HUES48 (cell line): ENCODE measurements at regions not wholly inside any gene's neighbourhood (a gene's known extent, or its start where the extent isn't known, plus 50 kb on each side); places are given as distances from the start of the nearest gene placed in this dataset.
"Not testable (repeated sequence)": the region's sequence is repeated elsewhere in the genome, so short reads cannot be mapped to it uniquely, and the experiment has no call there.

Experiments
- H3K27ac ChIP-seq: one replicate; pipeline ENCODE4 v1.7.0; 2013; ENCODE audit warnings: low read depth, low read length, inconsistent platforms
- H3K27me3 ChIP-seq: 2 replicates; pipeline ENCODE4 v1.6.1; 2013; ENCODE audit warnings: mild to moderate bottlenecking, low read length; ENCODE audit not compliant: control insufficient read depth, insufficient read depth
- H3K36me3 ChIP-seq: 2 replicates; pipeline ENCODE4 v1.6.1; 2013; ENCODE audit warnings: low read length; ENCODE audit not compliant: control insufficient read depth, insufficient read depth
- H3K4me1 ChIP-seq: 2 replicates; pipeline ENCODE4 v1.6.1; 2013; ENCODE audit warnings: mild to moderate bottlenecking, low read length; ENCODE audit not compliant: control insufficient read depth, insufficient read depth
- H3K4me3 ChIP-seq: 2 replicates; pipeline ENCODE4 v1.5.1; 2013; ENCODE audit warnings: mild to moderate bottlenecking, low read depth, low read length
- H3K9ac ChIP-seq: 2 replicates; pipeline ENCODE4 v1.6.1; 2013; ENCODE audit warnings: mild to moderate bottlenecking, low read depth, low read length, moderate library complexity
- H3K9me3 ChIP-seq: 2 replicates; pipeline ENCODE4 v1.6.1; 2013; ENCODE audit warnings: low read length; ENCODE audit not compliant: control insufficient read depth, insufficient read depth

GRCh38 chr16:77037696-77038347 is 153.2 kb upstream of the MON1B start:
- Histone ChIP-seq H3K27ac (no peak overlapping the region), H3K36me3 (no peaks in the 10 kb centered on the region), H3K9ac (no peak overlapping the region), H3K4me1 (no peaks in the 10 kb centered on the region), H3K27me3 (no peaks in the 10 kb centered on the region), H3K9me3 (no peaks in the 10 kb centered on the region), H3K4me3 (no peak overlapping the region)

DNA sequence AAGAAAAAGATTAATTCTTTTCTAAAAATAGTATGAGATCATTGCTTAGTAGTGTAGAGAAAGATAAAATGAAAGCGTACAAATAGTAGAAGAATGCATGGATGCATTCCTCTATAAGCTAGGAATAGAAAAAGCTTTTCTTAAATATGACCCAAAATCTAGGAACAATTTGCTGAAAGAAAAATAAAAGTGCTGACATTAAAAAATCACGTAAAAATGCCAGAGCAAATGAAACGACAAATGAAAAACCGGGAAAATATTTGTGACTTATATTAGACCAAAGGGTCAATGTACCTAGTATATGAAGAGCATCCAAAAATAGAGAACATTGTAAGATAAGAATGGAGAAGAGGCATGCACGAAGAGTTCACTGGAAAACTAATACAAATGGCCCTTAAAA is 149.5 kb upstream of the MON1B start:
- Histone ChIP-seq H3K36me3 (no peaks in the 10 kb centered on the region), H3K4me3 (no peak overlapping the region), H3K27ac (no peak overlapping the region), H3K27me3 (no peaks in the 10 kb centered on the region), H3K9ac (no peak overlapping the region), H3K4me1 (no peaks in the 10 kb centered on the region), H3K9me3 (no peaks in the 10 kb centered on the region)

- H3K36me3 ChIP-seq = no peaks in the 10 kb centered on the region
- no peaks in the 10 kb centered on the region for H3K4me1 ChIP-seq
- no peaks in the 10 kb centered on the region for H3K9me3 ChIP-seq
- no peak overlapping the region for H3K27ac ChIP-seq
- H3K27me3 ChIP-seq = no peaks in the 10 kb centered on the region
- H3K9ac ChIP-seq = no peak overlapping the region
- no peak overlapping the region for H3K4me3 ChIP-seq
These were observed 147.9 kb upstream of the MON1B start for GRCh38 chr16:77043076-77043475.

DNA sequence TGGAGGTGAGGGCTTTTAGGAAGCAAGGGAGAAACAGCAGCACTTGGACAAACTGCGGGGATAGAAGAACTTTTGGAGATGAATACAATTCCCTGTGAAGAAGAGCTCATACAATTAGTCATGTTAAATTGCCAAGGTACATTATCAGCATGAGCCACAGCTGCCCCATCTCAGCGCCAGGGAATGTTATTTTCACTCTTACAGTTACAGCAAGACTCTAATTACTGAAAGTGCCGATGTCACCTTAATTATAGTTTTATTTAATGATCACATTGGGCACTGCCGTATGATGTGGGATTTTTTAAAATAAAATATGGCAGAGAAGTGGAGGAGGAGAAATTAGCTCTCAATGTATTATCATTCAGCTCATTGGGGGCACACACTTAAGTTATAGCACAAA is 144.8 kb upstream of the MON1B start:
- Histone ChIP-seq H3K4me3 (no peak overlapping the region), H3K9ac (no peak overlapping the region), H3K9me3 (no peaks in the 10 kb centered on the region), H3K27me3 (no peaks in the 10 kb centered on the region), H3K36me3 (no peaks in the 10 kb centered on the region), H3K4me1 (no peaks in the 10 kb centered on the region), H3K27ac (no peak overlapping the region)

DNA sequence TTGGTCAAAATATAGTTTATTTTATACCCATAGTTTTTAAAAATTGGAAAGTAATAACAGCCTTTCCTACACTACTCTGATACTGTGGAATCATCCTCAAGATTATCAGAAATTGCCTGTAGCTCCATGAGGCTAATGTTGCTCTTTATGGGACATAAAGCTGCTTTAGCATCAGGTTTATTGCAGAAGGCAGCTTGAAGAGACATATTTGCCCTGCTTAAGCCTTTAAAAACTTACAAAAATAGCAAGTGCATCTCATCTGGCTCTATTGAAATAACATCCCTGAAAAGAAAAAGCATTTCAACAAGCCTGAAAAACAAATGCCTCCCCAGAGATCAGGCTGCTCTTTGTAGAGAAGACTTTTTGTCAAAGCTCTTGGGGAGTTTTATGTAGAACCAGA is 142.9 kb upstream of the MON1B start:
- H3K27ac ChIP-seq = no peak overlapping the region
- no peaks in the 10 kb centered on the region for H3K27me3 ChIP-seq
- no peak overlapping the region for H3K9ac ChIP-seq
- no peak overlapping the region for H3K4me3 ChIP-seq
- no peaks in the 10 kb centered on the region for H3K36me3 ChIP-seq
- no peaks in the 10 kb centered on the region for H3K4me1 ChIP-seq
- H3K9me3 ChIP-seq = no peaks in the 10 kb centered on the region

GRCh38 chr16:77049577-77049976 is 141.4 kb upstream of the MON1B start:
- no peak overlapping the region for H3K9ac ChIP-seq
- no peaks in the 10 kb centered on the region for H3K4me1 ChIP-seq
- H3K9me3 ChIP-seq = no peaks in the 10 kb centered on the region

DNA sequence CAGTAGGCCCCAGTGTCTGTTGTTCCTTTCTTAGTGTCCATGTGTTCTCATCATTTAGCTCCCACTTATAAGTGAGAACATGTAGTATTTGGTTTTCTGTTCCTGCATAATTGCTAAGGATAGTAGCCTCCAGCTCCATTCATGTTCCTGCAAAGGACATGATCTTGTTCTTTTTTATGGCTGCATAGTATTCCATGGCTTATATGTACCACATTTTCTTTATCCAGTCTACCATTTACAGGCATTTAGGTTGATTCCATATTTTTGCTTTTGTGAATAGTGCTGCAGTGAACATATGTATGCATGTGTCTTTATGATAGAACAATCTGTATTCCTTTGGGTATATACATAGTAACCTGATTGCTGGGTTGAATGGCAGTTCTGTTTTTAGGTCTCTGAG is 134.4 kb upstream of the MON1B start:
- not testable (repeated sequence) for H3K9me3 ChIP-seq, H3K27ac ChIP-seq, H3K9ac ChIP-seq, H3K4me3 ChIP-seq, H3K27me3 ChIP-seq, H3K36me3 ChIP-seq, H3K4me1 ChIP-seq

More at GRCh38 chr16:77049577-77049976, 141.4 kb upstream of the MON1B start:
- H3K4me3 ChIP-seq = no peak overlapping the region
- no peak overlapping the region for H3K27ac ChIP-seq
- H3K36me3 ChIP-seq = no peaks in the 10 kb centered on the region
- H3K27me3 ChIP-seq = no peaks in the 10 kb centered on the region

- Histone ChIP-seq H3K27me3 (no peaks in the 10 kb centered on the region), H3K27ac (no peak overlapping the region), H3K9ac (no peak overlapping the region), H3K4me3 (no peak overlapping the region), H3K4me1 (no peaks in the 10 kb centered on the region), H3K9me3 (no peaks in the 10 kb centered on the region), H3K36me3 (no peaks in the 10 kb centered on the region)
These were observed 133.7 kb upstream of the MON1B start for GRCh38 chr16:77057161-77057774.

DNA sequence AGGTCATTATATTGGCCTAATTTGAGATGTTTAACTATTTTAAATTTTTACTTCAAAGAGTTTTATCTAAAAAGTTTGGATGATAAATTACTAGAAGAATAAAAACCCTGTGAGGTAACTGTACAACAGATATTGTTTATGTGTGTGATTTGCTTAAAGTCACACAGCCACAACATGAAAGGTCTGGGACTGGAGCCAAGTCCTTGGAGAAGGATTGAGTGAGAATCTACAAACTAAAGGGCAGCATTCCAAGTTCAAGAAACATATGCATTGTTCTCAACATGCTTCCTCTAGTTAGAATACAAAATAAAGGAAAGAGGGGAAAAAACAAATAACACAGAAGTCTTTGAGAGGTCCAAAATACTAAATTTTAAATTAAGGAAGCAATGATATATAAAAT is 131.5 kb upstream of the MON1B start:
- Histone ChIP-seq H3K9ac (no peak overlapping the region), H3K36me3 (no peaks in the 10 kb centered on the region), H3K27me3 (no peaks in the 10 kb centered on the region), H3K27ac (no peak overlapping the region), H3K4me3 (no peak overlapping the region), H3K9me3 (no peaks in the 10 kb centered on the region), H3K4me1 (peaks cover 7% of the 10 kb centered on the region)

- Histone ChIP-seq H3K9ac (no peak overlapping the region), H3K36me3 (no peaks in the 10 kb centered on the region), H3K4me1 (peaks cover 7% of the 10 kb centered on the region), H3K9me3 (no peaks in the 10 kb centered on the region), H3K27ac (no peak overlapping the region), H3K27me3 (no peaks in the 10 kb centered on the region), H3K4me3 (no peak overlapping the region)
These were observed 130.4 kb upstream of the MON1B start for GRCh38 chr16:77060614-77061013.

DNA sequence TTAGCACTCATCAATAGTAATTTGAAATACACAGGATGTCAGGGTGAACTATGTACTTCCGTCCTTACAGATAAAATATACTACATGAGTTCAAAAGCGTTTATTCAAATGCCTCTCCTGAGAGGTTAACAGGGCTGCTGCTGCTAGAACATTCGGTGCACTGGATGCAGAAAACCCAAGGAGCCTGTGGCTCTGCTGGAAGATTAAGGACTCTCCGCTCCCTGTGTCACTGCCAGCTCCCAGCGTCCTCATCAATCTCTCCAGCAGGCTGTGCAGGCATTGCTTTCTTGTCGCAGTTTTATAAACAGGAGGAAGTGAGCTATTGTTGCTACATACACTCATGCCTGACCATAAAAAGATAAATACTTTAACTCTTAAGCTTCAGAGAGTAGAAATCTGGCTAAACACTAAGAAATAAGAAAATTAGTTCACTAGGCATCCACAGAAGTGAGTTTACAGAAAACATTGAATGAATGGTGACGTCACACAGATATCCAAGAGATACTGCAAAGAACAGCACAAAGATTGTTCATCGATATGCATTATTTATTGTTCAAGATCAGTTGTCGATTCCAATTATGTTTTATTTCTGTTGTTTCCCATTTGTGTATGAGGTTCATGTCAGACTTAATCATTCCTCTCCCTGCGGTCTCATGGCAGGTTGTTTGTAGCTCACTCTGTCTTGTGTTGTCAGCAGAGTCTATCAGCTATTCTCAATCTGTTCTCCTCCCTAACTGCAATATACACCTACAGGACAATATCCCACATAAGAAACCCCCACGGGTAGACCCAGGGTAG is 127.9 kb upstream of the MON1B start:
- Histone ChIP-seq H3K36me3 (no peaks in the 10 kb centered on the region), H3K4me1 (peaks cover 7% of the 10 kb centered on the region), H3K4me3 (no peak overlapping the region), H3K27me3 (no peaks in the 10 kb centered on the region), H3K9ac (no peak overlapping the region), H3K9me3 (no peaks in the 10 kb centered on the region), H3K27ac (no peak overlapping the region)
